KMS-11 (cell line): ENCODE measurements at regions not wholly inside any gene's neighbourhood (a gene's known extent, or its start where the extent isn't known, plus 50 kb on each side); places are given as distances from the start of the nearest gene placed in this dataset.

Experiments
- H2AFZ ChIP-seq: fragments of 200-600 bp; sonication (generic); 2 replicates; pipeline ENCODE4 v1.6.1; 2016; ENCODE audit warnings: antibody characterized with exemption, mixed run types, low read depth
- H3K27ac ChIP-seq: fragments of 200-600 bp; sonication (generic); 2 replicates; pipeline ENCODE4 v1.6.1; 2016; ENCODE audit warnings: mild to moderate bottlenecking, mixed run types
- H3K27me3 ChIP-seq: fragments of 200-600 bp; sonication (generic); 2 replicates; pipeline ENCODE4 v1.6.1; 2017; ENCODE audit warnings: mild to moderate bottlenecking, low read depth, mixed run types, moderate library complexity; ENCODE audit not compliant: insufficient read depth
- H3K36me3 ChIP-seq: fragments of 200-600 bp; sonication (generic); 2 replicates; pipeline ENCODE4 v1.6.1; 2017; ENCODE audit warnings: mild to moderate bottlenecking, mixed run types; ENCODE audit not compliant: insufficient read depth
- H3K4me1 ChIP-seq: fragments of 200-600 bp; sonication (generic); 2 replicates; pipeline ENCODE4 v1.6.1; 2016; ENCODE audit warnings: mild to moderate bottlenecking, low read depth, mixed run types; ENCODE audit not compliant: poor library complexity, severe bottlenecking
- H3K4me2 ChIP-seq: fragments of 200-600 bp; sonication (generic); 2 replicates; pipeline ENCODE4 v1.7.0; 2016; ENCODE audit warnings: mild to moderate bottlenecking, mixed run types
- H3K4me3 ChIP-seq: fragments of 200-600 bp; sonication (generic); IDR thresholded peaks from 2 replicates; pipeline ENCODE4 v1.6.1; 2017; ENCODE audit warnings: low read depth, low read length, mixed read lengths; ENCODE audit not compliant: insufficient read depth
- H3K79me2 ChIP-seq: fragments of 200-600 bp; sonication (generic); 2 replicates; pipeline ENCODE4 v1.6.1; 2016; ENCODE audit warnings: low read depth, mixed run types; ENCODE audit not compliant: insufficient read depth
- H3K9ac ChIP-seq: fragments of 200-600 bp; sonication (generic); 2 replicates; pipeline ENCODE4 v1.6.1; 2016; ENCODE audit warnings: mild to moderate bottlenecking, mixed run types
- H4K20me1 ChIP-seq: fragments of 200-600 bp; sonication (generic); 2 replicates; pipeline ENCODE4 v1.6.1; 2016; ENCODE audit warnings: mild to moderate bottlenecking, mixed run types; ENCODE audit not compliant: insufficient read depth
- TF ChIP-seq, protein P1 (sequence below): fragments of 200-600 bp; sonication (generic); conservative IDR thresholded peaks from 2 replicates; pipeline ENCODE4 v1.6.1; 2017; ENCODE audit warnings: low read depth, mild to moderate bottlenecking, antibody characterized with exemption, low read length, moderate library complexity, mixed read lengths

GRCh38 chr5:168155585-168155984 is 135.9 kb upstream of the WWC1 start:
- Histone ChIP-seq H3K36me3 (no peaks in the 10 kb centered on the region), H3K27ac (no peak overlapping the region), H3K27me3 (no peaks in the 10 kb centered on the region), H2AFZ (no peak overlapping the region), H3K4me1 (peaks cover 31% of the 10 kb centered on the region), H3K9ac (no peak overlapping the region), H3K79me2 (no peaks in the 10 kb centered on the region), H4K20me1 (no peaks in the 10 kb centered on the region), H3K4me2 (no peak overlapping the region), H3K4me3 (no peak overlapping the region)
- TF ChIP-seq, protein P1, sequence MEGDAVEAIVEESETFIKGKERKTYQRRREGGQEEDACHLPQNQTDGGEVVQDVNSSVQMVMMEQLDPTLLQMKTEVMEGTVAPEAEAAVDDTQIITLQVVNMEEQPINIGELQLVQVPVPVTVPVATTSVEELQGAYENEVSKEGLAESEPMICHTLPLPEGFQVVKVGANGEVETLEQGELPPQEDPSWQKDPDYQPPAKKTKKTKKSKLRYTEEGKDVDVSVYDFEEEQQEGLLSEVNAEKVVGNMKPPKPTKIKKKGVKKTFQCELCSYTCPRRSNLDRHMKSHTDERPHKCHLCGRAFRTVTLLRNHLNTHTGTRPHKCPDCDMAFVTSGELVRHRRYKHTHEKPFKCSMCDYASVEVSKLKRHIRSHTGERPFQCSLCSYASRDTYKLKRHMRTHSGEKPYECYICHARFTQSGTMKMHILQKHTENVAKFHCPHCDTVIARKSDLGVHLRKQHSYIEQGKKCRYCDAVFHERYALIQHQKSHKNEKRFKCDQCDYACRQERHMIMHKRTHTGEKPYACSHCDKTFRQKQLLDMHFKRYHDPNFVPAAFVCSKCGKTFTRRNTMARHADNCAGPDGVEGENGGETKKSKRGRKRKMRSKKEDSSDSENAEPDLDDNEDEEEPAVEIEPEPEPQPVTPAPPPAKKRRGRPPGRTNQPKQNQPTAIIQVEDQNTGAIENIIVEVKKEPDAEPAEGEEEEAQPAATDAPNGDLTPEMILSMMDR: no peak

GRCh38 chr5:168156170-168156569 is 135.3 kb upstream of the WWC1 start:
- Histone ChIP-seq H3K36me3 (no peaks in the 10 kb centered on the region), H3K4me2 (no peak overlapping the region), H3K27ac (no peak overlapping the region), H3K9ac (no peak overlapping the region), H4K20me1 (no peaks in the 10 kb centered on the region), H3K27me3 (no peaks in the 10 kb centered on the region), H3K79me2 (no peaks in the 10 kb centered on the region), H2AFZ (no peak overlapping the region), H3K4me3 (no peak overlapping the region), H3K4me1 (peaks cover 31% of the 10 kb centered on the region)
- TF ChIP-seq, protein P1: no peak

DNA sequence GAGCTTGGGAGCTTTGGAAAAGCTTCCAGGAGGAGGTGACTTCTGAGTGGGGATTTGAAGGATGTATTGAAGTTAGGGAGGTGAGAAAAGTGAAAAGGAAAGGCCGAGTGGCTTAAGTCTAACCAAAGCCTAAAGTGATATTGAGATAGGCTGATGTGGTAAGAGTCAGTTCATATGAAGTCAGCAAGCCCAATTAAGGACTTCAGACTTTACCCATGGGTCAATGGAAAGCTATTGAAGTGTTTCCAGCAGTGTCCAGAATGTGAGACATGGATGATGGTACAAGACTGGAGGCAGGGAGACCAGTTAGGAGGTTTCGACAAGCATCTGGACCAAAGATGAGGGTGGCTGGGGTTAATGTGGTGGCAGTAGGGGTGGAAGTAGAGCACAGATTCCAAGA is 134.3 kb upstream of the WWC1 start:
- Histone ChIP-seq H3K9ac (no peak overlapping the region), H3K79me2 (no peaks in the 10 kb centered on the region), H3K4me1 (peaks cover 26% of the 10 kb centered on the region), H3K36me3 (no peaks in the 10 kb centered on the region), H3K27ac (no peak overlapping the region), H2AFZ (no peak overlapping the region), H4K20me1 (no peaks in the 10 kb centered on the region), H3K27me3 (no peaks in the 10 kb centered on the region), H3K4me3 (no peak overlapping the region), H3K4me2 (no peak overlapping the region)
- TF ChIP-seq, protein P1: no peak

- Histone ChIP-seq H3K4me3 (no peak overlapping the region), H4K20me1 (no peaks in the 10 kb centered on the region), H3K36me3 (no peaks in the 10 kb centered on the region), H3K9ac (no peak overlapping the region), H3K4me2 (no peak overlapping the region), H3K79me2 (no peaks in the 10 kb centered on the region), H3K27me3 (no peaks in the 10 kb centered on the region), H3K27ac (no peak overlapping the region), H2AFZ (no peak overlapping the region), H3K4me1 (peaks cover 3% of the 10 kb centered on the region)
- TF ChIP-seq, protein P1: no peak
Measured at GRCh38 chr5:168159425-168159824, 132.0 kb upstream of the WWC1 start.
